ENCODE measurements at regions not wholly inside any gene's neighbourhood (a gene's known extent, or its start where the extent isn't known, plus 50 kb on each side); places are given as distances from the start of the nearest gene placed in this dataset.
"Not testable (repeated sequence)": the region's sequence is repeated elsewhere in the genome, so short reads cannot be mapped to it uniquely, and the experiment has no call there.

DNA sequence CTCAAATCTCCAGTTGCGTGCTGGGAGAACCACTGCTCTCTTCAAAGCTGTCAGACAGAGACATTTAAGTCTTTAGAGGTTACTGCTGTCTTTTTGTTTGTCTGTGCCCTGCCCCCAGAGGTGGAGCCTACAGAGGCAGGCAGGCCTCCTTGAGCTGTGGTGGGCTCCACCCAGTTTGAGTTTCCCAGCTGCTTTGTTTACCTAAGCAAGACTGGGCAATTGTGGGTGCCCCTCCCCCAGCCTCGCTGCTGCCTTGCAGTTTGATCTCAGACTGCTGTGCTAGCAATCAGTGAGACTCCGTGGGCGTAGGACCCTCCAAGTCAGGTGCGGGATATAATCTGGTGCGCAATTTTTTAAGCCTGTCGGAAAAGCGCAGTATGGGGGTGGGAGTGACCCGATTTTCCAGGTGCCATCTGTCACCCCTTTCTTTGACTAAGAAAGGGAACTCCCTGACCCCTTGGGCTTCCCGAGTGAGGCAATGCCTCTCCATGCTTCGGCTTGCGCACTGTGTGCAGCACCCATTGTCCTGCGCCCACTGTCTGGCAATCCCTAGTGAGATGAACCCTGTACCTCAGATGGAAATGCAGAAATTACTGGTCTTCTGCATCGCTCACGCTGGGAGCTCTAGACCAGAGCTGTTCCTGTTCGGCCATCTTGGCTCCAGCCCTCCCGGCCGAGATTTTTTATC, 414.8 kb upstream of the SYNCRIP start:
- H3K27me3 ChIP-seq (ENCODE audit: control insufficient read depth, insufficient read depth, low read length); H3K4me1 ChIP-seq (ENCODE audit: control insufficient read depth in 2 of 3, insufficient read depth in 2 of 3, low read depth in 1 of 3, low read length in 3 of 3); FAIRE-seq; H3K36me3 ChIP-seq (ENCODE audit: control insufficient read depth in 2 of 3, insufficient read depth in 3 of 3, low read length in 3 of 3); H3K4me3 ChIP-seq (ENCODE audit: low read length in 3 of 3); H3K9me3 ChIP-seq (ENCODE audit: control insufficient read depth in 2 of 3, insufficient read depth in 1 of 3, low read length in 3 of 3); H3K27ac ChIP-seq (ENCODE audit: low read depth in 2 of 2, low read length in 2 of 2); intact Hi-C loops (cut with DNase I); H3K9ac ChIP-seq (ENCODE audit: low read length in 3 of 3): not testable (repeated sequence)
- peak in 1 of 5 donors; percentile 33 for DNase-seq

DNA sequence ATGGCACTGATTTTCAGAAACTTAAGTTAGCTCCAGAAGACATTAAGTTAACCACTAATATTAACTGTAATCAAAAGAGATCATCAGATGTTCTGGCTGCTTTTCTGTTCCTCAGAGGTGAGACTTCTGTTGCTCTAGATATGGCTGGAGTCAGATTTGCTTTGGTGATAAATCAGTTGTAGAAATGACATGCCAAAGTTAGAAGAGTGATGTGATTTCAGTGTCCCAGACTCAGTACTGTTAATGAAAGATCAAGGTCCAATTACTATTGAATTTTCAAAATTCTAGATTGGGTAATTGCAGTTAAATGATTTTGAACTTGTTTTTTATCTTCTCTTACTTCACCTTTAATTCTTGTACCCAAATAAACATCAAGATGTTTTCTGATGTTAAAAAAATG, 402.4 kb upstream of the SYNCRIP start:
- intact Hi-C loops (cut with DNase I): no loop called here
- Histone ChIP-seq H3K9ac (ENCODE audit: low read length in 3 of 3) (no peak overlapping the region), H3K36me3 (ENCODE audit: control insufficient read depth in 2 of 3, insufficient read depth in 3 of 3, low read length in 3 of 3) (no peaks in the 10 kb centered on the region), H3K4me3 (ENCODE audit: low read length in 3 of 3) (no peak overlapping the region), H3K27ac (ENCODE audit: low read depth in 2 of 2, low read length in 2 of 2) (no peak overlapping the region), H3K9me3 (ENCODE audit: control insufficient read depth in 2 of 3, insufficient read depth in 1 of 3, low read length in 3 of 3) (no peaks in the 10 kb centered on the region), H3K27me3 (ENCODE audit: control insufficient read depth, insufficient read depth, low read length) (no peaks in the 10 kb centered on the region), H3K4me1 (ENCODE audit: control insufficient read depth in 2 of 3, insufficient read depth in 2 of 3, low read depth in 1 of 3, low read length in 3 of 3) (no peaks in the 10 kb centered on the region)
- TF ChIP-seq, protein P1, sequence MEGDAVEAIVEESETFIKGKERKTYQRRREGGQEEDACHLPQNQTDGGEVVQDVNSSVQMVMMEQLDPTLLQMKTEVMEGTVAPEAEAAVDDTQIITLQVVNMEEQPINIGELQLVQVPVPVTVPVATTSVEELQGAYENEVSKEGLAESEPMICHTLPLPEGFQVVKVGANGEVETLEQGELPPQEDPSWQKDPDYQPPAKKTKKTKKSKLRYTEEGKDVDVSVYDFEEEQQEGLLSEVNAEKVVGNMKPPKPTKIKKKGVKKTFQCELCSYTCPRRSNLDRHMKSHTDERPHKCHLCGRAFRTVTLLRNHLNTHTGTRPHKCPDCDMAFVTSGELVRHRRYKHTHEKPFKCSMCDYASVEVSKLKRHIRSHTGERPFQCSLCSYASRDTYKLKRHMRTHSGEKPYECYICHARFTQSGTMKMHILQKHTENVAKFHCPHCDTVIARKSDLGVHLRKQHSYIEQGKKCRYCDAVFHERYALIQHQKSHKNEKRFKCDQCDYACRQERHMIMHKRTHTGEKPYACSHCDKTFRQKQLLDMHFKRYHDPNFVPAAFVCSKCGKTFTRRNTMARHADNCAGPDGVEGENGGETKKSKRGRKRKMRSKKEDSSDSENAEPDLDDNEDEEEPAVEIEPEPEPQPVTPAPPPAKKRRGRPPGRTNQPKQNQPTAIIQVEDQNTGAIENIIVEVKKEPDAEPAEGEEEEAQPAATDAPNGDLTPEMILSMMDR (IDR thresholded peaks at IDR 0.05; ENCODE audit: borderline replicate concordance, extremely low read depth, insufficient read depth): no peak
- FAIRE-seq: no peak
- no peak for DNase-seq

DNA sequence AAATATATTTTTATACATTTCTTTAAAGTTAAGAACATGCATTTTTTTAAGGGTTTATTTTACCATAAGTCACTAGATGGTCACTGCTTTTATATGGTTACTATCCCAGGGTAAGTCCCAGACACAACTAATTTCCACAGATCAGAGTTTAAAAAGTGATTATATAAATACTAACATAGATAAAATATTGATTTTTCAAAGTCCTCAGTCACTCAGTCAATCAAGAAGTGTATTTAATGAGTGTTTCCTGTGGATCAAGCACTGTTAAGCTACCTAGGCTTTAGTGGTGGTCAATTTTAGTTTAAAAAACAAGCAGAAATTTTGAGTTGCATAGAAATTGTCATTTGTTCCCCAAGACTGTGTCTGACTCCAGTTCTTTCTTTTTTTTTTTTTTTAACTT, 399.5 kb upstream of the SYNCRIP start:
- TF ChIP-seq, protein P1 (IDR thresholded peaks at IDR 0.05; ENCODE audit: borderline replicate concordance, extremely low read depth, insufficient read depth): no peak
- DNase-seq (no peak), FAIRE-seq (no peak)
- H3K4me3 ChIP-seq (ENCODE audit: low read length in 3 of 3): no peak overlapping the region
- H3K9ac ChIP-seq (ENCODE audit: low read length in 3 of 3): no peak overlapping the region
- no peak overlapping the region for H3K27ac ChIP-seq (ENCODE audit: low read depth in 2 of 2, low read length in 2 of 2)
- no peaks in the 10 kb centered on the region for H3K9me3 ChIP-seq (ENCODE audit: control insufficient read depth in 2 of 3, insufficient read depth in 1 of 3, low read length in 3 of 3)
- H3K4me1 ChIP-seq (ENCODE audit: control insufficient read depth in 2 of 3, insufficient read depth in 2 of 3, low read depth in 1 of 3, low read length in 3 of 3): no peaks in the 10 kb centered on the region
- intact Hi-C loops (cut with DNase I): no loop called here
- H3K36me3 ChIP-seq (ENCODE audit: control insufficient read depth in 2 of 3, insufficient read depth in 3 of 3, low read length in 3 of 3): no peaks in the 10 kb centered on the region
- H3K27me3 ChIP-seq (ENCODE audit: control insufficient read depth, insufficient read depth, low read length): no peaks in the 10 kb centered on the region

DNA sequence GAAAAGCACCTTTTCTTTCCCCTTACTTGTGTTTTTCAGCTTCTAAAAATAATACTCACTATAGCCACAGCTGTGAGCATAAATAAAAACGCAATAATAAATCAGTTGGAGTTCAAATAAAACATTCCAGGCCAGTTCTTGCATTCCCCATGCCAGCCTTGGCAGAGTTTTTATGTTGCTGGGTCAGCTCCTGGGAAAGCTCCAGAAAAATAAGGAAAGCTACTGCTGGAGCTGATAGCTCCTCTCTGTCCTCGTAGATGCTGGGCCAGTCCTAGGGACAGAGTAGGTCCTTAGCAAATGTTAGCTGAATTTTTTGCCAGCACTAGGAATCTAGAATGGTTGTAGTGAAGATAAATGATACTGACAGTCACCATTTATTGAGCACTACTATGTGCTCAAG, 389.0 kb upstream of the SYNCRIP start:
- Histone ChIP-seq H3K4me1 (ENCODE audit: control insufficient read depth in 2 of 3, insufficient read depth in 2 of 3, low read depth in 1 of 3, low read length in 3 of 3) (no peaks in the 10 kb centered on the region), H3K9ac (ENCODE audit: low read length in 3 of 3) (no peak overlapping the region), H3K27me3 (ENCODE audit: control insufficient read depth, insufficient read depth, low read length) (no peaks in the 10 kb centered on the region), H3K9me3 (ENCODE audit: control insufficient read depth in 2 of 3, insufficient read depth in 1 of 3, low read length in 3 of 3) (no peaks in the 10 kb centered on the region), H3K27ac (ENCODE audit: low read depth in 2 of 2, low read length in 2 of 2) (no peak overlapping the region), H3K4me3 (ENCODE audit: low read length in 3 of 3) (no peak overlapping the region), H3K36me3 (ENCODE audit: control insufficient read depth in 2 of 3, insufficient read depth in 3 of 3, low read length in 3 of 3) (no peaks in the 10 kb centered on the region)
- FAIRE-seq: no peak
- intact Hi-C loops (cut with DNase I): no loop called here
- TF ChIP-seq, protein P1 (IDR thresholded peaks at IDR 0.05; ENCODE audit: borderline replicate concordance, extremely low read depth, insufficient read depth): no peak
- DNase-seq: peak in 2 of 5 donors; percentile 7 to 13

Data from kidney (tissue), 13 donors.